ENCODE measurements at regions not wholly inside any gene's neighbourhood (a gene's known extent, or its start where the extent isn't known, plus 50 kb on each side); places are given as distances from the start of the nearest gene placed in this dataset.

DNA sequence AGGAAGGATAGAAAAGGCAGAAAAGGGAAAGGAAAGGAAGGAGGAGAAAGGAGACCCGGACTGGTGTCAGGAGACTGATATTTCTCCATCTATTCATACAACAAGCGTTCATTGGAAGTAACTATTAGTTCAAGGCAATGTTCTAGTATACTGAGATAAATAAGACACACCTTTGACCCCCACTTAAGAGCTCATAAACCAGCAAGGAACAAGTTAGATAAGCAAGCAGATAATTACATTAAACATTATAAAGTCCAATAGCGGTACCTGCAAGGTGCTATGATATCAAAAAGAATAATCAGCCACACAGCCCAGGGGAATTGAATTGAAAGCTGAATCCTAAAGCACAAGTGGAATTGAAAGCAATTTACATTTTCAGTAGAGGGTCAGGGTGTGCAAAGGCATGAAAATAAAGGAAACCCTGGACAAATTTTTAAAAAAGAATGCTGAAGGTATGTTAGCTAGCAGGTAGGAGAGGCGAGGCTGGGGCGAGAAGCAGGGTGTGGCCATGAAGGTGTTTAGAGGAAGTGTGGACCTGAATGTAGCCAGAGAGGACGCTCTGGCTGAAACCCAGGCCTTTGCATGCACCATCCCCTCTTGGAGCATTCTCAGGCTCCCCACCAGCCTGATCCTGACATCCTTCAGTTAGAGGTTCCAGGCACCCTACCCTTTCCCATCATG lies 200.0 kb downstream of the SETD4 start:
- Histone ChIP-seq H3K9me3 (ENCODE audit: low read length) (no peaks in the 10 kb centered on the region), H3K9ac (ENCODE audit: insufficient read depth, low read depth, low read length) (no peak overlapping the region), H3K36me3 (replicated peaks in 1 of 2; ENCODE audit: control insufficient read depth in 1 of 2, insufficient read depth in 2 of 2, low read length in 2 of 2) (no peaks in the 10 kb centered on the region), H3K4me3 (replicated peaks in 1 of 3; ENCODE audit: insufficient read depth in 1 of 3, low read depth in 2 of 3, low read length in 3 of 3) (no peak overlapping the region), H3K79me2 (ENCODE audit: insufficient read depth, low read length) (no peaks in the 10 kb centered on the region), H3K27me3 (ENCODE audit: control insufficient read depth in 1 of 2, insufficient read depth in 2 of 2, low read length in 2 of 2) (no peaks in the 10 kb centered on the region), H3K4me2 (ENCODE audit: low read depth, low read length) (no peak overlapping the region), H2AFZ (ENCODE audit: low read length) (no peak overlapping the region), H3K27ac (ENCODE audit: extremely low read length, insufficient read depth, low read length) (no peak overlapping the region), H3K4me1 (ENCODE audit: insufficient read depth, low read length) (no peaks in the 10 kb centered on the region), H4K20me1 (ENCODE audit: insufficient read depth, low read length) (no peaks in the 10 kb centered on the region)
- ChIA-PET CTCF (ENCODE audit: low intra/inter-chr PET ratio, low total read pairs) (no interaction called here), POLR2A (no interaction called here)
- 55% methylated on average over 6 of the region's 6 CpGs for WGBS (ENCODE audit: low lambda C conversion rate)
- TF ChIP-seq ZNF282 (IDR thresholded peaks at IDR 0.05; ENCODE audit: partially characterized antibody) = no peak
- TF ChIP-seq NFYB (CRISPR knock-in tag; IDR thresholded peaks at IDR 0.05) = no peak
- TF ChIP-seq, protein P1, sequence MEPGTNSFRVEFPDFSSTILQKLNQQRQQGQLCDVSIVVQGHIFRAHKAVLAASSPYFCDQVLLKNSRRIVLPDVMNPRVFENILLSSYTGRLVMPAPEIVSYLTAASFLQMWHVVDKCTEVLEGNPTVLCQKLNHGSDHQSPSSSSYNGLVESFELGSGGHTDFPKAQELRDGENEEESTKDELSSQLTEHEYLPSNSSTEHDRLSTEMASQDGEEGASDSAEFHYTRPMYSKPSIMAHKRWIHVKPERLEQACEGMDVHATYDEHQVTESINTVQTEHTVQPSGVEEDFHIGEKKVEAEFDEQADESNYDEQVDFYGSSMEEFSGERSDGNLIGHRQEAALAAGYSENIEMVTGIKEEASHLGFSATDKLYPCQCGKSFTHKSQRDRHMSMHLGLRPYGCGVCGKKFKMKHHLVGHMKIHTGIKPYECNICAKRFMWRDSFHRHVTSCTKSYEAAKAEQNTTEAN (CRISPR knock-in tag; conservative IDR thresholded peaks at IDR 0.05) = no peak
- no peak for TF ChIP-seq BORCS8-MEF2B (CRISPR knock-in tag; IDR thresholded peaks at IDR 0.05)
- TF ChIP-seq RARG (CRISPR knock-in tag; IDR thresholded peaks at IDR 0.05; ENCODE audit: low read depth) = no peak
- TF ChIP-seq PHF20 (CRISPR knock-in tag; IDR thresholded peaks at IDR 0.05) = no peak
- TF ChIP-seq ZMYM3 (CRISPR knock-in tag; IDR thresholded peaks at IDR 0.05) = no peak
- DNase-seq (ENCODE audit: low spot score) (no peak), FAIRE-seq (no peak), ATAC-seq (no peak)
- intact Hi-C loops (cut with micrococcal nuclease; ENCODE audit: unreplicated experiment) = no loop called here
- in situ Hi-C loops (cut with HindIII; ENCODE audit: extremely low pct_ligation_motif_present, low pct_unique_long_range_greater_than_20kb) = no loop called here
- no TSS peak for BruUV-seq (replicated peaks)

DNA sequence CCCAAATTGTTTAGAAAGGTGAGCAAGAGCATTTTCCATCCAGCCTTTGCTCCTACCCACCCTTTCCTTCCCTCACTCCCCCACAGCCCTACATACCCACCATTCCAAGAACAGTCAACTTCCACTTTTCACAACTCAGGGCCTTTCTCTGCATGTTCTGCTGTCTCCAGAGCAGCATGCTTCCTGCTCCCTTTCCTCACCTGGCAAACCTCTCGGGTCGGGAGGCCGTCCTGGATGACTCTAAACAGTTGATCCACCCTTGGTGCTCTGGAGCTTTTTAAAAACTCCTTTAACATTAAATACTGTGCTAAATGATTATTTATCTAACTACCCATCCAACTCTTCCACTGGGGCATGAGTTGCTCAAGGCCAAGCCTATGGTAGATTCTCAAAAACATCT lies 200.6 kb downstream of the SETD4 start:
- Histone ChIP-seq H3K27me3 (ENCODE audit: control insufficient read depth in 1 of 2, insufficient read depth in 2 of 2, low read length in 2 of 2) (no peaks in the 10 kb centered on the region), H2AFZ (ENCODE audit: low read length) (no peak overlapping the region), H4K20me1 (ENCODE audit: insufficient read depth, low read length) (no peaks in the 10 kb centered on the region), H3K9ac (ENCODE audit: insufficient read depth, low read depth, low read length) (no peak overlapping the region), H3K4me2 (ENCODE audit: low read depth, low read length) (no peak overlapping the region), H3K79me2 (ENCODE audit: insufficient read depth, low read length) (no peaks in the 10 kb centered on the region), H3K27ac (ENCODE audit: extremely low read length, insufficient read depth, low read length) (no peak overlapping the region), H3K9me3 (ENCODE audit: low read length) (no peaks in the 10 kb centered on the region), H3K36me3 (replicated peaks in 1 of 2; ENCODE audit: control insufficient read depth in 1 of 2, insufficient read depth in 2 of 2, low read length in 2 of 2) (no peaks in the 10 kb centered on the region), H3K4me1 (ENCODE audit: insufficient read depth, low read length) (no peaks in the 10 kb centered on the region), H3K4me3 (replicated peaks in 1 of 3; ENCODE audit: insufficient read depth in 1 of 3, low read depth in 2 of 3, low read length in 3 of 3) (no peak overlapping the region)
- ChIA-PET CTCF (ENCODE audit: low intra/inter-chr PET ratio, low total read pairs) (no interaction called here), POLR2A (no interaction called here)
- 58% methylated on average over 3 of the region's 3 CpGs for WGBS (ENCODE audit: low lambda C conversion rate)
- DNase-seq (ENCODE audit: low spot score) = no peak
- ATAC-seq = no peak
- TF ChIP-seq TGIF2 (CRISPR knock-in tag; IDR thresholded peaks at IDR 0.05) = no peak
- TF ChIP-seq ZNF256 (CRISPR knock-in tag; conservative IDR thresholded peaks at IDR 0.05) = no peak
- TF ChIP-seq SNRNP70 (IDR thresholded peaks at IDR 0.05; ENCODE audit: low read depth, low read length) = no peak
- TF ChIP-seq XRCC5 (optimal IDR thresholded peaks at IDR 0.05; ENCODE audit: low read length) = no peak
- TF ChIP-seq RBFOX2 (IDR thresholded peaks at IDR 0.05; ENCODE audit: low read depth, low read length) = no peak
- no TSS peak for BruUV-seq (replicated peaks)
- FAIRE-seq = no peak
- intact Hi-C loops (cut with micrococcal nuclease; ENCODE audit: unreplicated experiment) = no loop called here
- in situ Hi-C loops (cut with HindIII; ENCODE audit: extremely low pct_ligation_motif_present, low pct_unique_long_range_greater_than_20kb) = no loop called here

All from HepG2 (cell line).